Heart left ventricle (tissue), 16 donors: ENCODE measurements at regions not wholly inside any gene's neighbourhood (a gene's known extent, or its start where the extent isn't known, plus 50 kb on each side); places are given as distances from the start of the nearest gene placed in this dataset.

Experiments
- ATAC-seq, 4 donors: fragments of 200-7000 bp; cut with Tn5 transposase; one replicate each; pipeline ENCODE4 v1.9.1; 2020 to 2022; ENCODE audit warnings: moderate library complexity in 4 of 4, mild to moderate bottlenecking in 3 of 4, moderate number of reproducible peaks in 1 of 4
- DNase-seq, 5 donors: peaks; one replicate each; pipeline ENCODE4 v3.0.0-alpha.2; 2020
- H3K27ac ChIP-seq, 12 donors: fragments of 200-600 bp; sonication (generic) in 4 of 12; one replicate each; pipeline versions ENCODE4 v1.5.0 to v1.8.0; 2016 to 2022; ENCODE audit warnings: mild to moderate bottlenecking in 2 of 12
- H3K27me3 ChIP-seq, 9 donors: fragments of 200-600 bp; sonication (generic) in 2 of 9; one replicate each; pipeline versions ENCODE4 v1.5.1 to v1.8.0; 2016 to 2022; ENCODE audit warnings: mild to moderate bottlenecking in 3 of 9
- H3K36me3 ChIP-seq, 9 donors: fragments of 200-600 bp; sonication (generic) in 2 of 9; one replicate each; pipeline versions ENCODE4 v1.5.0 to v1.8.0; 2018 to 2022; ENCODE audit warnings: mild to moderate bottlenecking in 2 of 9
- H3K4me1 ChIP-seq, 12 donors: fragments of 200-600 bp; sonication (generic) in 4 of 12; one replicate each; pipeline versions ENCODE4 v1.5.0 to v1.8.0; 2016 to 2022; ENCODE audit warnings: mild to moderate bottlenecking in 3 of 12
- H3K4me3 ChIP-seq, 12 donors: fragments of 200-600 bp; sonication (generic) in 4 of 12; one replicate each; pipeline versions ENCODE4 v1.5.0 to v1.8.0; 2017 to 2022; ENCODE audit warnings: mild to moderate bottlenecking in 9 of 12, moderate library complexity in 4 of 12
- H3K9me3 ChIP-seq, 12 donors: fragments of 200-600 bp; sonication (generic) in 4 of 12; one replicate each; pipeline versions ENCODE4 v1.5.0 to v1.8.0; 2016 to 2022; ENCODE audit warnings: mild to moderate bottlenecking in 1 of 12
- POLR2A ChIP-seq, 2 donors: fragments of 450-650 bp; IDR thresholded peaks; one replicate each; pipeline ENCODE4 v1.6.1; 2017; ENCODE audit warnings: antibody characterized with exemption in 2 of 2, mild to moderate bottlenecking in 2 of 2, moderate library complexity in 2 of 2
- WGBS, 4 donors: extraction: QIAGEN DNeasy Blood & Tissue Kit in 2 of 4; methylation state at CpG; one replicate each; pipeline versions ENCODE4 v1.1.5 to v1.1.7; 2013 to 2018; 5-methylcytosine and 5-hydroxymethylcytosine counted together
- intact Hi-C, 10 donors: fragments of 100-400 bp; cut with DNase I; formaldehyde crosslinking; loops; one replicate each; pipeline versions ENCODE4 v1.11.1 to v1.14.2; 2022
- TF ChIP-seq, protein P1 (sequence below), 12 donors: fragments of 200-600 bp; sonication (generic) in 4 of 12; IDR thresholded peaks; one replicate each; pipeline versions ENCODE4 v1.5.0 to v1.8.0; 2018 to 2022; ENCODE audit warnings: antibody characterized with exemption in 12 of 12, mild to moderate bottlenecking in 5 of 12
- donor health status: ischemic (EF 13 %, LVEDD 7.1; RV severe dilation, severe dysfunction).
- donor health status: healthy with polysubstance abuse.
- donor health status: DM: no; HTN: yes; CAD: no.
- donor health status: DM: no; HTN: no; CAD: no.
- donor health status: ischemic (EF 25% LVEDD 6.9; RV normal size, moderate dysfunction).
- donor health status: ischemic (EF 25% LVEDD 5.7; RV mildly dilated, moderate dysfunction).
- donor health status: healthy.
- donor health status: DM: yes; HTN: yes; CAD: no.
- donor health status: ischemic (EF 35%, LVEDD 5.7; RV mildly dilated, moderate dysfunction).
- donor health status: nonischemic (EF 11% LVEDD 7.7; RV severe dilation, severe dysfunction).
- donor health status: DM: yes; HTN: yes; CAD: no.
- donor health status: PGD.
- donor health status: ischemic (EF 29% LVEDD 5.4; RV normal size, mild dysfunction).
- donor health status: nonischemic (EF 23%, LVEDD 6.1; RV moderate dilation, normal function).

DNA sequence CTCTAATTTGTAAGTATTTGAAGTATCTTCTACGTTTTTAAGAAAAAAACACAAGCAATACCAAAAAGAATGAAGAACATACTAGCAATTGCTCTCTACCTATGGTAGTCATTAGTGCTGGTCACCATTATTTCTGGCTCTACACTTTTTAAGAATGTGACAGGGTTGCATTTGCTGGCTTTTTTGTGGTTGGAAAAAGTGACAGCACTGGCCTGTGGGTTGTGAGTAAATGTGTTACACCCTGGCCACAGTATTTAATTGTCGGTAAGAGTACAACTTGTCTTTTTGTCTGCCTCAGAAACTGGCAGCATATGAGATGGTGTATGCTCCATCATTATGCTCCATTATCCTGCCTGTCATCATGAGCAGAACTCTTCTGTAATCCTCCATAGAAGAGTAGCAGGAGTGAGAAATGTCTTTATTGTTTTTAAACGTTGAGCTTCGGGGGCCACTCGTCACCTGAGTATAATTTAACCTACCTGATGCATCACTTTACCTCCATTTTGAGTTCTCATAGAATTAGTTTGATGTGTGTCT is 449.8 kb downstream of the ISL1 start:
- H3K36me3 ChIP-seq: no peaks in the 10 kb centered on the region
- intact Hi-C loops: no loop called here
- peaks cover 0 to 3% (median 0%) of the 10 kb centered on the region in 12 donors for H3K4me1 ChIP-seq
- no peak overlapping the region for H3K27ac ChIP-seq
- H3K9me3 ChIP-seq: no peaks in the 10 kb centered on the region
- WGBS, 4 donors: 76 to 84% (median 81%) methylated on average over 5 of the region's 5 CpGs
- H3K27me3 ChIP-seq: no peaks in the 10 kb centered on the region
- no peak for ATAC-seq
- TF ChIP-seq, protein P1, sequence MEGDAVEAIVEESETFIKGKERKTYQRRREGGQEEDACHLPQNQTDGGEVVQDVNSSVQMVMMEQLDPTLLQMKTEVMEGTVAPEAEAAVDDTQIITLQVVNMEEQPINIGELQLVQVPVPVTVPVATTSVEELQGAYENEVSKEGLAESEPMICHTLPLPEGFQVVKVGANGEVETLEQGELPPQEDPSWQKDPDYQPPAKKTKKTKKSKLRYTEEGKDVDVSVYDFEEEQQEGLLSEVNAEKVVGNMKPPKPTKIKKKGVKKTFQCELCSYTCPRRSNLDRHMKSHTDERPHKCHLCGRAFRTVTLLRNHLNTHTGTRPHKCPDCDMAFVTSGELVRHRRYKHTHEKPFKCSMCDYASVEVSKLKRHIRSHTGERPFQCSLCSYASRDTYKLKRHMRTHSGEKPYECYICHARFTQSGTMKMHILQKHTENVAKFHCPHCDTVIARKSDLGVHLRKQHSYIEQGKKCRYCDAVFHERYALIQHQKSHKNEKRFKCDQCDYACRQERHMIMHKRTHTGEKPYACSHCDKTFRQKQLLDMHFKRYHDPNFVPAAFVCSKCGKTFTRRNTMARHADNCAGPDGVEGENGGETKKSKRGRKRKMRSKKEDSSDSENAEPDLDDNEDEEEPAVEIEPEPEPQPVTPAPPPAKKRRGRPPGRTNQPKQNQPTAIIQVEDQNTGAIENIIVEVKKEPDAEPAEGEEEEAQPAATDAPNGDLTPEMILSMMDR (IDR thresholded peaks at IDR 0.05): no peak
- TF ChIP-seq POLR2A (IDR thresholded peaks at IDR 0.05): no peak
- DNase-seq: no peak
- no peak overlapping the region for H3K4me3 ChIP-seq

DNA sequence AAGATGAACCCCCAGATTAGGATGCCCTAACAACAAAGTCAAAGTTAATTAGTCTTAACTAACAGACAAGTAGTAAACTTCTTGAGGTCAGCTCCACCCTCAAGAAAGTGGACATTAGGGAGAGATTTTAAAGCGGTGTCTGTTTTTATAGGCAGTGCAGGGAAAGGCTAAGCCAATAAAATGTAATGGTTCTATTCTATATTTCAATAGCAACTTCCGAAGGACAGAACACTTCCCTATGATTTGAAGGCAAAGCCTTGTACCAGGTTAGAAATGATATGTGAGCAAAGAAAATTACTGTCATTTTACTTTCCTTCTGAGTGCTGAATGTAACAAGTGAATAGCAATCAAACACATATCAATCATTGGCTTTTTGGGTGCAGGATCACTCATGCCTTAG is 455.2 kb downstream of the ISL1 start:
- H3K36me3 ChIP-seq: no peaks in the 10 kb centered on the region
- H3K27ac ChIP-seq: no peak overlapping the region
- DNase-seq: no peak
- no peak overlapping the region for H3K4me3 ChIP-seq
- no peaks in the 10 kb centered on the region for H3K4me1 ChIP-seq
- no peak for ATAC-seq
- WGBS, 4 donors: 88 to 94% (median 90%) methylated on average over 2 of the region's 2 CpGs
- intact Hi-C loops: no loop called here
- no peaks in the 10 kb centered on the region for H3K9me3 ChIP-seq
- no peaks in the 10 kb centered on the region for H3K27me3 ChIP-seq
- no peak for TF ChIP-seq POLR2A (IDR thresholded peaks at IDR 0.05)
- TF ChIP-seq, protein P1 (IDR thresholded peaks at IDR 0.05): no peak

DNA sequence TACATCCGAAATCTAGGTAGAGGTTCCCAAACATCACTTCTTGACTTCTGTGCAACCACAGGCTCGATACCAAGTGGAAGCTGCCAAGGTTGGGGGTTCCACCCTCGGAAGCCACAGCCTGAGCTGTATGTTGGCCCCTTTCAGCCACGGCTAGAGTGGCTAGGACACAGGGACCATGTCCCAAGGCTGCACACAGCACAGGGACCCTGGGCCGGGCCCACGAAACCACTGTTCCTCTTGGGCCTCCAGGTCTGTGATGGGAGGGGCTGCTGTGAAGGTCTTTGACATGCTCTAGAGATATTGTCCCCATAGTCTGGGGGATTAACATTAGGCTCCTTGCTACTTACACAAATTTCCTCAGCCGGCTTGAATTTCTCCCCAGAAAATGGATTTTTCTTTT is 460.6 kb downstream of the ISL1 start:
- TF ChIP-seq, protein P1 (IDR thresholded peaks at IDR 0.05): no peak
- no peak for TF ChIP-seq POLR2A (IDR thresholded peaks at IDR 0.05)
- no peak overlapping the region for H3K4me3 ChIP-seq
- no peak overlapping the region for H3K27ac ChIP-seq
- no peaks in the 10 kb centered on the region for H3K9me3 ChIP-seq
- intact Hi-C loops: no loop called here
- H3K27me3 ChIP-seq: no peaks in the 10 kb centered on the region
- DNase-seq (peak in 1 of 5 donors; percentile 42), ATAC-seq (no peak)
- WGBS, 4 donors: 86 to 95% (median 89%) methylated on average over 7 of the region's 7 CpGs
- H3K4me1 ChIP-seq: no peaks in the 10 kb centered on the region
- no peaks in the 10 kb centered on the region for H3K36me3 ChIP-seq

DNA sequence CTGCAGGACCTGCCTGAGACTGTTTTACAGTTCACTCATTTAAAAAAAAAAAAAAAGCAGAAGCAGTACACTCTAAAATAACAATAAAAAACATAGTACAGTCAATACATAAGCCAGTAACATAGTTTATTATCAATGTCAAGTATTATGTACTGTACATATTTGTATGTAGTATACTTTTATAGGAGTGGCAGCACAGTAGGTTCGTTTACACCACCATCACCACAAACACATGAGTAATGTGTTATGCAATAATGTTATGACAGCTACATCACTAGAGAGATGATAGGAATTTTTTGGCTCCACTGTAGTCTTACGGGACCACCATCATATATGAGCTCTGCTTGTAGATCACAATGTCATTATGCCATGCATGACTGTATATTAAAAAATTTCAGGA is 462.8 kb downstream of the ISL1 start:
- ATAC-seq (no peak), DNase-seq (no peak)
- no peaks in the 10 kb centered on the region for H3K9me3 ChIP-seq
- no peaks in the 10 kb centered on the region for H3K27me3 ChIP-seq
- H3K4me1 ChIP-seq: no peaks in the 10 kb centered on the region
- TF ChIP-seq POLR2A (IDR thresholded peaks at IDR 0.05): no peak
- TF ChIP-seq, protein P1 (IDR thresholded peaks at IDR 0.05): no peak
- H3K27ac ChIP-seq: no peak overlapping the region
- WGBS, 4 donors: 67 to 69% (median 67%) methylated on average over 2 of the region's 2 CpGs
- intact Hi-C loops: no loop called here
- H3K4me3 ChIP-seq: no peak overlapping the region
- no peaks in the 10 kb centered on the region for H3K36me3 ChIP-seq
